PC-9 (cell line): ENCODE measurements at regions not wholly inside any gene's neighbourhood (a gene's known extent, or its start where the extent isn't known, plus 50 kb on each side); places are given as distances from the start of the nearest gene placed in this dataset.

Experiments used
- BruUV-seq: library from RNA; stranded (reverse); fragments of 400-500 nt; replicated peaks from 2 replicates; lab custom pipeline; 2021; lab: Mats Ljungman, UMichigan
- CTCF ChIA-PET: fragments of 300-600 bp; sonication (Branson Sonifier 250); formaldehyde crosslinking; loops from one replicate; lab custom pipeline; 2022; ENCODE audit warnings: antibody characterized with exemption; lab: Charles Lee
- POLR2A ChIA-PET: fragments of 300-600 bp; sonication (Branson Sonifier 250); formaldehyde crosslinking; loops from one replicate; lab custom pipeline; 2022; ENCODE audit warnings: antibody characterized with exemption; ENCODE audit not compliant: unreplicated experiment; lab: Charles Lee
- DNase-seq, 2 experiments: peaks; one replicate each; pipeline versions ENCODE4 v3.0.0 to v3.0.0-alpha.2; 2015 to 2022; ENCODE audit warnings: mixed read lengths in 1 of 2
- H2AFZ ChIP-seq: fragments of 200-600 bp; sonication (generic); 2 replicates; pipeline ENCODE4 v1.8.1; 2017; ENCODE audit warnings: antibody characterized with exemption
- H3F3A ChIP-seq: fragments of 200-600 bp; sonication (generic); 2 replicates; pipeline ENCODE4 v1.8.1; 2017; ENCODE audit warnings: antibody characterized with exemption, mild to moderate bottlenecking, low read depth; ENCODE audit not compliant: insufficient read depth
- H3K27ac ChIP-seq: fragments of 200-600 bp; sonication (generic); 2 replicates; pipeline ENCODE4 v1.6.1; 2016; ENCODE audit warnings: mixed run types
- H3K27me3 ChIP-seq: fragments of 200-600 bp; sonication (generic); 2 replicates; pipeline ENCODE4 v1.6.1; 2016; ENCODE audit warnings: low read depth, mixed run types; ENCODE audit not compliant: insufficient read depth
- H3K36me3 ChIP-seq: fragments of 200-600 bp; sonication (generic); 2 replicates; pipeline ENCODE4 v1.6.1; 2016; ENCODE audit warnings: low read depth, mixed run types
- H3K4me1 ChIP-seq: fragments of 200-600 bp; sonication (generic); replicated peaks from 2 replicates; pipeline ENCODE4 v1.6.1; 2016; ENCODE audit warnings: mixed run types; ENCODE audit not compliant: insufficient read depth
- H3K4me2 ChIP-seq: fragments of 200-600 bp; sonication (generic); 2 replicates; pipeline ENCODE4 v1.6.1; 2017; ENCODE audit warnings: mixed run types
- H3K4me3 ChIP-seq: fragments of 200-600 bp; sonication (generic); 2 replicates; pipeline ENCODE4 v1.6.1; 2016; ENCODE audit warnings: mixed run types
- H3K79me2 ChIP-seq: fragments of 200-600 bp; sonication (generic); 2 replicates; pipeline ENCODE4 v1.6.1; 2017; ENCODE audit warnings: low read depth, mixed run types
- H3K9me2 ChIP-seq: fragments of 200-600 bp; sonication (generic); 2 replicates; pipeline ENCODE4 v1.8.1; 2017; ENCODE audit warnings: mild to moderate bottlenecking; ENCODE audit not compliant: insufficient read depth
- H3K9me3 ChIP-seq: fragments of 200-600 bp; sonication (generic); 2 replicates; pipeline ENCODE4 v1.8.1; 2016; ENCODE audit warnings: low read depth; ENCODE audit not compliant: insufficient read depth
- H4K20me1 ChIP-seq: fragments of 200-600 bp; sonication (generic); 2 replicates; pipeline ENCODE4 v1.8.1; 2017; ENCODE audit not compliant: insufficient read depth
- CTCF ChIP-seq: fragments of 200-600 bp; sonication (generic); conservative IDR thresholded peaks from 2 replicates; pipeline ENCODE4 v1.6.1; 2017; ENCODE audit warnings: mixed run types, antibody characterized with exemption, mild to moderate bottlenecking, moderate library complexity
- EZH2 ChIP-seq: fragments of 200-600 bp; sonication (generic); IDR thresholded peaks from 2 replicates; pipeline ENCODE4 v1.8.0; 2017; ENCODE audit warnings: antibody characterized with exemption, low read depth
- intact Hi-C: fragments of 100-400 bp; cut with micrococcal nuclease; formaldehyde crosslinking; loops from one replicate; pipeline ENCODE4 v1.10.0; 2022; ENCODE audit not compliant: unreplicated experiment

GRCh38 chr16:14335297-14335696, 264.2 kb downstream of the MRTFB start:
- no peak for TF ChIP-seq CTCF
- no peak for TF ChIP-seq EZH2
- peaks cover 43% of the 10 kb centered on the region for H3F3A ChIP-seq
- no peaks in the 10 kb centered on the region for H3K9me3 ChIP-seq
- ChIA-PET POLR2A (interaction anchor here (0.5 kb wide), 1 partner anchor 43 kb away, joined by 23 read pairs; no protein-coding TSS in a partner anchor), CTCF (no interaction called here)
- H4K20me1 ChIP-seq: no peaks in the 10 kb centered on the region
- no peaks in the 10 kb centered on the region for H3K27me3 ChIP-seq
- BruUV-seq: no TSS peak
- H2AFZ ChIP-seq: no peak overlapping the region
- H3K36me3 ChIP-seq: no peaks in the 10 kb centered on the region
- intact Hi-C loops: loop anchor here (1.0 kb wide), 1 partner anchor 194 kb away; no protein-coding TSS in a partner anchor
- H3K79me2 ChIP-seq: no peaks in the 10 kb centered on the region
- DNase-seq: no peak
- H3K9me2 ChIP-seq: no peaks in the 10 kb centered on the region
- H3K4me1 ChIP-seq: no peaks in the 10 kb centered on the region
- no peak overlapping the region for H3K27ac ChIP-seq
- no peak overlapping the region for H3K4me3 ChIP-seq
- no peak overlapping the region for H3K4me2 ChIP-seq

- H4K20me1 ChIP-seq: no peaks in the 10 kb centered on the region
- no peak overlapping the region for H3K4me2 ChIP-seq
- no peak for DNase-seq
- ChIA-PET POLR2A (interaction anchor here (0.6 to 0.7 kb wide), 3 partner anchors 24 to 338 kb away, joined by 4 to 9 read pairs (median 6); no protein-coding TSS in a partner anchor), CTCF (no interaction called here)
- no peak overlapping the region for H3K4me3 ChIP-seq
- no peaks in the 10 kb centered on the region for H3K9me2 ChIP-seq
- TSS peak; percentile 11 for BruUV-seq
- intact Hi-C loops: loop anchor here (1.0 kb wide), 1 partner anchor 195 kb away; no protein-coding TSS in a partner anchor
- H3K27me3 ChIP-seq: no peaks in the 10 kb centered on the region
- no peaks in the 10 kb centered on the region for H3K4me1 ChIP-seq
- 0 out of 2 replicates have a peak, but pooled peaks cover 5% of the 10 kb centered on the region for H3K36me3 ChIP-seq
- no peak for TF ChIP-seq EZH2
- TF ChIP-seq CTCF: no peak
- no peaks in the 10 kb centered on the region for H3K9me3 ChIP-seq
- H3F3A ChIP-seq: peaks cover 51% of the 10 kb centered on the region
- no peaks in the 10 kb centered on the region for H3K79me2 ChIP-seq
- H2AFZ ChIP-seq: no peak overlapping the region
- H3K27ac ChIP-seq: no peak overlapping the region
These were observed 263.4 kb downstream of the MRTFB start for GRCh38 chr16:14334366-14335080.

- Histone ChIP-seq H4K20me1 (no peaks in the 10 kb centered on the region), H3K4me2 (no peak overlapping the region), H3K36me3 (peaks cover 6% of the 10 kb centered on the region; the same call in 1 of the 2 replicates), H3K79me2 (no peaks in the 10 kb centered on the region), H3K9me2 (no peaks in the 10 kb centered on the region), H3K4me1 (no peaks in the 10 kb centered on the region), H3K4me3 (no peak overlapping the region), H3F3A (peaks cover 60% of the 10 kb centered on the region), H2AFZ (no peak overlapping the region), H3K27me3 (no peaks in the 10 kb centered on the region), H3K9me3 (no peaks in the 10 kb centered on the region), H3K27ac (no peak overlapping the region)
- TF ChIP-seq EZH2 (no peak), CTCF (no peak)
- ChIA-PET CTCF (no interaction called here), POLR2A (interaction anchor here (0.6 kb wide), 1 partner anchor 793 kb away, joined by 3 read pairs; no protein-coding TSS in a partner anchor)
- DNase-seq: no peak
- intact Hi-C loops: no loop called here
- no TSS peak for BruUV-seq
These were observed 262.2 kb downstream of the MRTFB start for GRCh38 chr16:14333361-14333760.
